Stimulated activated naive CD8-positive, alpha-beta T cell treated with anti-CD3 and anti-CD28 coated beads, Interleukin-15, amount 100 ng/mL, for 72 hours (primary cell): ENCODE measurements at regions not wholly inside any gene's neighbourhood (a gene's known extent, or its start where the extent isn't known, plus 50 kb on each side); places are given as distances from the start of the nearest gene placed in this dataset.

Experiments
- ATAC-seq: fragments of 150-1000 bp; cut with Tn5 transposase; 2 replicates; pipeline ENCODE4 v1.10.0; 2021; ENCODE audit warnings: mild to moderate bottlenecking, moderate library complexity
- DNase-seq, 2 donors: peaks; one replicate each; pipeline ENCODE4 v3.0.0; 2021 to 2022
- H3K27ac Mint-ChIP-seq, 2 donors: one replicate each; pipeline ENCODE4 v1.8.0; 2022; ENCODE audit warnings: mild to moderate bottlenecking in 2 of 2, mixed read lengths in 2 of 2, moderate library complexity in 2 of 2
- H3K27me3 Mint-ChIP-seq: one replicate; pipeline ENCODE4 v1.8.0; 2022; ENCODE audit warnings: mixed read lengths
- H3K4me1 Mint-ChIP-seq: one replicate; pipeline ENCODE4 v1.8.0; 2022; ENCODE audit warnings: mild to moderate bottlenecking, mixed read lengths
- H3K4me3 Mint-ChIP-seq, 2 donors: one replicate each; pipeline ENCODE4 v1.8.0; 2022; ENCODE audit warnings: mild to moderate bottlenecking in 2 of 2, mixed read lengths in 2 of 2, moderate library complexity in 1 of 2
- H3K9me3 Mint-ChIP-seq, 2 donors: one replicate each; pipeline ENCODE4 v1.8.0; 2022; ENCODE audit warnings: mixed read lengths in 2 of 2

DNA sequence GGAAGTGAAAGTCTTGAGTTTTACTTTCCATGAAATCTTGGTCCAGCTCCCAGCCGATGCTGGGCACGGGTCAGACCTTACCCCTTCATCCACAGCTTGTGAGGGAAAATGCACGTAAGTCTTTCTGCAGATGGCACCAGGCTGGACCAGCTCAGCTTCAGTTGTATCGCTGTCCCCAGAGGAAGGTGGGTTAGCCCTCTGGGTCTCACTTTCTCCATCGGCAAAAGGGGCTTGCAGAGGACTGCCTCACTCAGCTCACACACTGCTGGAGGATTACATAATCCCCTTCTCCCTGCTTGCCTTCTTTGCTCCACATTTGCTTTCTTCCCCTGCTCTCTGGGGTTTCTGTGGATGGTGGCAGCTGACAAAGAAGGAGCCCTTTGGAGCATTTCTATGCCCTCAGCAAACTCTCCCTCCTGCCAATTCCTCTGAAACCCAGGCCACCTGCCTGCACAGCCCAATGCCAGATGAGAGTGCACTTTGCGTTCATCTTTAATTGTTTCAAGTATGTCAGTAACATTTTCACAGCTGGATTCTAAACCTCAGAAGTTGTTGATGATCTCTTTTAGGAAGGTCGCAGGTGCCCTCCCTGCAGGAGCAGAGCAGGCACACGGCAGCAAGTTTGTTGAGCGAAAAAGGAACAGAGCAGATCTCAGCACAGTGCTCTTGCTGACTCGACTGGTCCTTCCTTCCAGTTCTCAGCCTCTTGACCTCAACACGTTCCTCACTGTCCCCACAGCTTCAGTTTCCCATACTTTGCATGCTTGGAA, 155.6 kb upstream of the GLI2 start:
- ATAC-seq, result no peak
- H3K27me3 Mint-ChIP-seq, result peaks cover 64% of the 10 kb centered on the region
- no peak for DNase-seq

GRCh38 chr2:120580709-120581108, 155.0 kb upstream of the GLI2 start:
- Mint-ChIP-seq H3K4me1 (no peaks in the 10 kb centered on the region), H3K27ac (no peak overlapping the region), H3K9me3 (peaks cover 0 to 10% of the 10 kb centered on the region in 2 donors), H3K27me3 (peaks cover 64% of the 10 kb centered on the region), H3K4me3 (no peak overlapping the region)
- ATAC-seq, result no peak
- DNase-seq, result no peak

More for the DNA sequence above, 155.6 kb upstream of the GLI2 start:
- Mint-ChIP-seq H3K9me3 (peaks cover 0 to 4% of the 10 kb centered on the region in 2 donors), H3K27ac (peak overlapping the region in 1 of 2 donors; percentile 34), H3K4me1 (no peaks in the 10 kb centered on the region), H3K4me3 (no peak overlapping the region)

GRCh38 chr2:120583121-120583520, 152.5 kb upstream of the GLI2 start:
- H3K4me3 Mint-ChIP-seq, result no peak overlapping the region
- H3K27me3 Mint-ChIP-seq, result peaks cover 61% of the 10 kb centered on the region
- ATAC-seq, result no peak
- no peak for DNase-seq
- H3K9me3 Mint-ChIP-seq, result peaks cover 0 to 20% of the 10 kb centered on the region in 2 donors
- peaks cover 8% of the 10 kb centered on the region for H3K4me1 Mint-ChIP-seq
- H3K27ac Mint-ChIP-seq, result no peak overlapping the region

DNA sequence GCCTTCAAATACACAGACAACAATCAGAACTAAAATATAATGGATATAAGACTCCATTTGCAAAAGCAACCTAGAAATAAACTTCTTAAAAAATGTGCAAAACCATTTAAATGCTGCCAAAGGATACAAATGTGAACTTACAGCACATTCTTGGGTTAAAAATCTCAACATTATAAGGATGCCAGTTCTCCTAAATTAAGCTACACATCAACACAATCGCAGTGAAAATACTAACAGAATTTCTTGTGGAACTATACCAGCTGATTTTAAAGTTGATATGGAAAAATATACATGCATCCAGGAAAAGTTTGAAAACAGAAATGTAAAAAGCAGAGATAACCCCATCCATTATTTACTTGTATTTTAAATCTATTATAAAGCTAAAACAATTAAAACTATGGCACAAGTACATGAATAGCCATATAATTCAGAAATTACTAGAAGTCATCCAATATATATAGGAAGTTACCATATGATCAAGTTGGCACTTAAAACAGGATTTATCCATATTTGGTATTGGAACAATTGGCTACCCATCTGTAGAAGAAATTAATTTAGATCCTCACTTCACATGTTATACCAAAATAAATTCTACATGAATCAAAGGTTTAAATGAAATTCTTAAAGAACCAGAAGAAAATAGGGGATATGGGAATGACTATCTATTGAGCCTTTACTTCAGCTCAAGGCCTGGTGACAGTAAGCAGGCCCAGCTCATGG, 151.7 kb upstream of the GLI2 start:
- H3K27me3 Mint-ChIP-seq, result peaks cover 64% of the 10 kb centered on the region
- no peak for ATAC-seq

GRCh38 chr2:120586507-120587278, 149.0 kb upstream of the GLI2 start:
- Mint-ChIP-seq H3K9me3 (peaks cover 0 to 20% of the 10 kb centered on the region in 2 donors), H3K27ac (no peak overlapping the region), H3K27me3 (peaks cover 58% of the 10 kb centered on the region), H3K4me3 (peak overlapping the region; percentile 34 to 58), H3K4me1 (peaks cover 8% of the 10 kb centered on the region)
- DNase-seq, result no peak
- peak; percentile 32 for ATAC-seq

More for the DNA sequence above, 151.7 kb upstream of the GLI2 start:
- peaks cover 8% of the 10 kb centered on the region for H3K4me1 Mint-ChIP-seq
- DNase-seq, result no peak
- no peak overlapping the region for H3K27ac Mint-ChIP-seq
- H3K4me3 Mint-ChIP-seq, result no peak overlapping the region
- H3K9me3 Mint-ChIP-seq, result peaks cover 0 to 20% of the 10 kb centered on the region in 2 donors

DNA sequence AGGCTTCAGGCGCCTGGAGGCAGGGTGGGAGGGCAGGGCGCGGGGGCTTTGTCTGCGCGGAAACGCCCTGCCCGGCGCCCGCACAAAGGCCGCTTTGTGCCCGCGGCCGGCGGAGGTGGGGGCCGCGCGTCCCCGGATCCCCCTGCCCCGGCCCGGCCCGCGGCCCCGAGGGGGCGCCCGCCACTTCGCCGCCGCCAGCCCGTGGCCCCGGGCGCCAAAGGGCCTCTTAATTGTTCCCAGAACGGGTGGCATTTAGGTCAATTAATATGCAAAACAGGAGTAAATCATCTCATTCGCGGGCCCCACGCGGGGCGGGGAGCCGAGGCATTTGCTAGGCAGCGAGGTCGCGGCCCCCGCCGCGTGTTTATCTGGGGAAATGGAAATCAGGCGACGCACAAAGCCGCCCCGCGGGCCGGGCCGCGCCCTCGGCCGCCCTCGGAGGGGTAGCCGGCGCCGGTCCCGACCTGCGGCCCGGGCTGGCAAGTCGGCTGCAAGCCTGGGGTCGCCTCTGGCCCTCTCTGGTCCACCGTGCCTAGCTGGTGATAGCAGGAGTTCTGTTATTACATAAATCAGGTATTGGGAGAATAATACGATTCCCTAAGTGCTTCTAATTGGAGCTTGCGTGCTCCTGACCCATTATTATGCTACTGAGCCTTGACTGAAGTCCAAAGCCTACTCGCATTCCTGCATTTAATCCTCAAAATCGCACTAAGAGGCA, 148.2 kb upstream of the GLI2 start:
- H3K27me3 Mint-ChIP-seq, result peaks cover 61% of the 10 kb centered on the region
- DNase-seq (no peak), ATAC-seq (peak; percentile 11)
- peaks cover 8% of the 10 kb centered on the region for H3K4me1 Mint-ChIP-seq
- peaks cover 0 to 20% of the 10 kb centered on the region in 2 donors for H3K9me3 Mint-ChIP-seq
- no peak overlapping the region for H3K27ac Mint-ChIP-seq
- H3K4me3 Mint-ChIP-seq, result no peak overlapping the region

GRCh38 chr2:120587997-120588336, 147.7 kb upstream of the GLI2 start:
- no peak overlapping the region for H3K27ac Mint-ChIP-seq
- H3K4me1 Mint-ChIP-seq, result peaks cover 8% of the 10 kb centered on the region
- ATAC-seq, result no peak
- peaks cover 0 to 20% of the 10 kb centered on the region in 2 donors for H3K9me3 Mint-ChIP-seq
- peaks cover 61% of the 10 kb centered on the region for H3K27me3 Mint-ChIP-seq
- no peak overlapping the region for H3K4me3 Mint-ChIP-seq
- DNase-seq, result no peak

GRCh38 chr2:120589771-120590608, 145.7 kb upstream of the GLI2 start:
- Mint-ChIP-seq H3K27ac (no peak overlapping the region), H3K4me3 (no peak overlapping the region), H3K9me3 (peaks cover 0 to 17% of the 10 kb centered on the region in 2 donors), H3K27me3 (peaks cover 55% of the 10 kb centered on the region), H3K4me1 (peaks cover 8% of the 10 kb centered on the region)
- ATAC-seq (no peak), DNase-seq (no peak)

DNA sequence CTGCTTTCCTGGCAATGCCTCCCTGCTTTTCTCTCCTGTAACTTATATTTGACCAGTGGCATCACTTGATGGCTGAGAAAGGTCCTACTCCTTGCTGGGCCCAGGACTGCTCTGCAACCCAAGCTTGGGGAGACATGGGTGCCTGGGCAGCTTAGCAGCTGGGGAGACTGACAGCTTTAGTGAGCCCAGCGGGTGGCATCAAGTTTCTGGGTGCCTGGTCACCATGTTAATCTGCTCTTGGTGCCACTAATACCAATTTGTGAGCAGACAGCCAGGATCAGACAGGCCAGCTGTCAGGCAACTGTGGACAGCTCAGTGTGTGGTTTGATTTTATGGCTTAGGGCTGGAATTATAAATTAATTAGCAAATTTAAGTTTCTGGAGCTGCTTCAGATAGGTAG, 144.8 kb upstream of the GLI2 start:
- H3K4me1 Mint-ChIP-seq, result peaks cover 8% of the 10 kb centered on the region
- no peak for ATAC-seq
- peaks cover 46% of the 10 kb centered on the region for H3K27me3 Mint-ChIP-seq

DNA sequence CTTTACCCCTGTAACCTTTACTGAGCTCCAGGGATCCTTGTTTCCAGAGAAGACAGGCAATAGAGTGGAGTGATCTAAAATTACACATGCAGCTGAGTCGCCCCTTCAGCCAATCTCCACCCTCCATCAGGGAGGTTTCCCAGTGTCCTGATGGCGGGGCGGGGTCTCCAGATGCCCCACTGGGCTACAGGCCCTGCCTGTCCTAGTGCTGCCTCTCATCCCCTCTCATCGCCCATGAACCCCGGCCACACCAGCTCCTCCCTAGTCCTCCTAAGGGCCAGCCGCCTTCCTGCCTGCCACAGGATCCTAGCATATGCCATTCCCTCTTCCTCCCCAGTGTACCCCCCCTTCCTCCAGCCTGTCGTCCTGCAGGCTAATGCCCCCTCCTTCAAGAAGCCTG, 144.1 kb upstream of the GLI2 start:
- no peak overlapping the region for H3K27ac Mint-ChIP-seq
- H3K4me1 Mint-ChIP-seq, result peaks cover 4% of the 10 kb centered on the region
- H3K27me3 Mint-ChIP-seq, result peaks cover 39% of the 10 kb centered on the region
- no peak overlapping the region for H3K4me3 Mint-ChIP-seq
- ATAC-seq (no peak), DNase-seq (no peak)
- H3K9me3 Mint-ChIP-seq, result peaks cover 0 to 2% of the 10 kb centered on the region in 2 donors

More for the DNA sequence above, 144.8 kb upstream of the GLI2 start:
- DNase-seq, result no peak
- Mint-ChIP-seq H3K4me3 (no peak overlapping the region), H3K9me3 (peaks cover 0 to 9% of the 10 kb centered on the region in 2 donors), H3K27ac (peak overlapping the region in 1 of 2 donors; percentile 68)

DNA sequence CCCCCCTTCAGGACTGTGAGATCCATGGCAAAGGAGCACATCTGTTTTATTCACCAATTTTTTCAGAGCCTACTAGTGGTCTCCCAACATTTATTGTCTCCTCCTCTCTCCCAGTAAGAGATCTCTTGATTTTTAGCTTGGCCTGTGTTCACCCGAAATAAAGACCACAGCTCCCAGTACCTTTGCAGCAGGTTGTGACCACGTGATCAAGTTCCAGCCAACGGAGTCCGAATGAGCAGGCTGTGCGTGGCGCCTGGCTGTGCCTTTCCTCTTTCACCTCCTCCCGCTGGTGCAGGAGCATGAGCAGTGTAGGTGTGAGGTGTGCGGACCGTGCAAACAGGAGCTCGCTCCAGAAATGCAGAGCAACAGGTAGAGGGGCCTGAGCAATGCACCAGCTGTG, 143.6 kb upstream of the GLI2 start:
- no peak for DNase-seq
- no peak for ATAC-seq
- H3K4me3 Mint-ChIP-seq, result no peak overlapping the region
- no peak overlapping the region for H3K27ac Mint-ChIP-seq
- no peaks in the 10 kb centered on the region for H3K9me3 Mint-ChIP-seq
- no peaks in the 10 kb centered on the region for H3K4me1 Mint-ChIP-seq
- H3K27me3 Mint-ChIP-seq, result peaks cover 34% of the 10 kb centered on the region

DNA sequence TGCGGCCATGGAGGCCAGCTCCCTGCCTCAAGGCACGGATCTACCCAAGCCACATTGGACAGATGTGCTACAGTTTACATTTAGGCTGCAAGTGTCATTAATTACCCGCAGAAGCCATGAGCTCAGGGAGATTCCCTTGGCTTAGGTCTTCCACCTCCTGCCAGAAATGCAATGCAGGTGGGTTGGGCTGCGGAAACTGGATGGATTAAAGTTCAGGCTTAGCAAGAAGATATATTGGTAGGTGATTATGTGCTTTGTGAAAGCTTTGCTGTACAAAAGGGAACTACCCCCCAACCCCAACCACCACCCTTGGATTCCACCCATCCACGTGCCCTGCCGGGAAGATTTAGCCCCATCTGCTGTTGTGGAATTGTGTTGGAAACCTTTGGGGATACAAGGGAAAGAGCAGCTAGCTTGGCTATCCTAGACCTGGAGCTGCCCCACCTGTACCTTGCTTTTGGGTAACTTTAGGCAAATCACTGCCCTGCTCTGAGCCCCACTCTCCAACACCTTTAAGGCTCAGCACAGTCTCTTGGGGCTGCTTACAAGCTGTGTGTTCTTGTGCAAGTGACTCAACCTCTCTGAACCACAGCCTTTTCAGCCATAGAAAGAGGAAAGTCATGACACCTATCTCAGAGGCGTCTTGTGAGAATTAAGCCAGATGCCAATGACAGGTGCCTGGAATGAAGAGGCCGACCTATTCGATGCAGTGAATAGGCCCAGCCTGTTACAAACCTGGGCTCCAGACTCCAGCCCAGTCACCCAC, 141.6 kb upstream of the GLI2 start:
- no peak for ATAC-seq
- no peak for DNase-seq
- no peaks in the 10 kb centered on the region for H3K4me1 Mint-ChIP-seq

GRCh38 chr2:120594856-120595685, 140.6 kb upstream of the GLI2 start:
- no peak overlapping the region for H3K4me3 Mint-ChIP-seq
- no peak for ATAC-seq
- no peak for DNase-seq
- H3K27ac Mint-ChIP-seq, result no peak overlapping the region
- H3K9me3 Mint-ChIP-seq, result no peaks in the 10 kb centered on the region
- no peaks in the 10 kb centered on the region for H3K4me1 Mint-ChIP-seq
- H3K27me3 Mint-ChIP-seq, result peaks cover 11% of the 10 kb centered on the region

More for the DNA sequence above, 141.6 kb upstream of the GLI2 start:
- Mint-ChIP-seq H3K27me3 (peaks cover 19% of the 10 kb centered on the region), H3K4me3 (no peak overlapping the region), H3K27ac (no peak overlapping the region), H3K9me3 (no peaks in the 10 kb centered on the region)
